Chondrocyte (in vitro differentiated cells): ENCODE measurements at regions not wholly inside any gene's neighbourhood (a gene's known extent, or its start where the extent isn't known, plus 50 kb on each side); places are given as distances from the start of the nearest gene placed in this dataset.
A peak's percentile ranks its signal among the peaks of the same experiment; 100 is the strongest.

Experiments used
- DNase-seq: peaks from one replicate; pipeline ENCODE4 v3.0.0; 2021; ENCODE audit warnings: mixed read lengths, low spot score
- H3K27ac Mint-ChIP-seq: one replicate; pipeline ENCODE4 v1.8.0; 2021; ENCODE audit warnings: mild to moderate bottlenecking, moderate library complexity, mixed read lengths; ENCODE audit not compliant: unreplicated experiment
- H3K27me3 Mint-ChIP-seq: 2 replicates; pipeline ENCODE4 v1.8.0; 2021; ENCODE audit warnings: low read depth, mixed read lengths
- H3K36me3 Mint-ChIP-seq: 2 replicates; pipeline ENCODE4 v1.8.0; 2021; ENCODE audit warnings: low read depth, mixed read lengths
- H3K4me1 Mint-ChIP-seq: 2 replicates; pipeline ENCODE4 v1.8.0; 2021; ENCODE audit warnings: low read depth, mild to moderate bottlenecking, mixed read lengths
- H3K4me3 Mint-ChIP-seq: one replicate; pipeline ENCODE4 v1.8.0; 2021; ENCODE audit warnings: mild to moderate bottlenecking, moderate library complexity, mixed read lengths; ENCODE audit not compliant: unreplicated experiment
- H3K9me3 Mint-ChIP-seq: 2 replicates; pipeline ENCODE4 v1.8.0; 2021; ENCODE audit warnings: low read depth, mixed read lengths
- CTCF ChIP-seq: fragments of 200-600 bp; sonication (generic); IDR thresholded peaks from 2 replicates; pipeline ENCODE4 v1.5.0; 2021; ENCODE audit warnings: antibody characterized with exemption, mild to moderate bottlenecking, moderate library complexity

- Mint-ChIP-seq H3K36me3 (no peaks in the 10 kb centered on the region), H3K9me3 (peaks cover 5% of the 10 kb centered on the region), H3K4me1 (no peaks in the 10 kb centered on the region), H3K4me3 (no peak overlapping the region), H3K27me3 (no peaks in the 10 kb centered on the region), H3K27ac (no peak overlapping the region)
- no peak for DNase-seq
- no peak for TF ChIP-seq CTCF
Observed at GRCh38 chr9:105921057-105921726, 226.9 kb downstream of the TMEM38B start.

GRCh38 chr9:105928416-105928815 lies 234.1 kb downstream of the TMEM38B start:
- no peak overlapping the region for H3K27ac Mint-ChIP-seq
- DNase-seq: no peak
- no peaks in the 10 kb centered on the region for H3K4me1 Mint-ChIP-seq
- H3K9me3 Mint-ChIP-seq: peaks cover 4% of the 10 kb centered on the region
- no peaks in the 10 kb centered on the region for H3K27me3 Mint-ChIP-seq
- H3K4me3 Mint-ChIP-seq: no peak overlapping the region
- peaks cover 2% of the 10 kb centered on the region for H3K36me3 Mint-ChIP-seq
- TF ChIP-seq CTCF: no peak

- no peak for DNase-seq
- no peaks in the 10 kb centered on the region for H3K27me3 Mint-ChIP-seq
- no peak for TF ChIP-seq CTCF
- H3K4me3 Mint-ChIP-seq: no peak overlapping the region
- H3K27ac Mint-ChIP-seq: no peak overlapping the region
- H3K4me1 Mint-ChIP-seq: no peaks in the 10 kb centered on the region
- peaks cover 3% of the 10 kb centered on the region for H3K36me3 Mint-ChIP-seq
- peaks cover 8% of the 10 kb centered on the region for H3K9me3 Mint-ChIP-seq
Observed at GRCh38 chr9:105930011-105930627, 235.8 kb downstream of the TMEM38B start.

GRCh38 chr9:105932276-105932675 lies 237.9 kb downstream of the TMEM38B start:
- no peak overlapping the region for H3K4me3 Mint-ChIP-seq
- H3K27ac Mint-ChIP-seq: no peak overlapping the region
- H3K4me1 Mint-ChIP-seq: no peaks in the 10 kb centered on the region
- TF ChIP-seq CTCF: no peak
- DNase-seq: no peak
- no peaks in the 10 kb centered on the region for H3K27me3 Mint-ChIP-seq
- H3K36me3 Mint-ChIP-seq: peaks cover 3% of the 10 kb centered on the region
- peaks cover 8% of the 10 kb centered on the region for H3K9me3 Mint-ChIP-seq

- Mint-ChIP-seq H3K4me1 (no peaks in the 10 kb centered on the region), H3K27me3 (no peaks in the 10 kb centered on the region), H3K27ac (no peak overlapping the region), H3K4me3 (no peak overlapping the region), H3K36me3 (peaks cover 25% of the 10 kb centered on the region), H3K9me3 (peaks cover 37% of the 10 kb centered on the region)
- DNase-seq: peak; percentile 19
- no peak for TF ChIP-seq CTCF
Observed at GRCh38 chr9:105950448-105950847, 256.1 kb downstream of the TMEM38B start.
